HG03175 (cell line): ENCODE measurements at regions not wholly inside any gene's neighbourhood (a gene's known extent, or its start where the extent isn't known, plus 50 kb on each side); places are given as distances from the start of the nearest gene placed in this dataset.

Source experiments
- ATAC-seq: cut with Tn5 transposase; IDR thresholded peaks from one replicate; pipeline ENCODE4 v1.9.1; 2021; ENCODE audit warnings: mild to moderate bottlenecking, moderate library complexity; ENCODE audit not compliant: unreplicated experiment

DNA sequence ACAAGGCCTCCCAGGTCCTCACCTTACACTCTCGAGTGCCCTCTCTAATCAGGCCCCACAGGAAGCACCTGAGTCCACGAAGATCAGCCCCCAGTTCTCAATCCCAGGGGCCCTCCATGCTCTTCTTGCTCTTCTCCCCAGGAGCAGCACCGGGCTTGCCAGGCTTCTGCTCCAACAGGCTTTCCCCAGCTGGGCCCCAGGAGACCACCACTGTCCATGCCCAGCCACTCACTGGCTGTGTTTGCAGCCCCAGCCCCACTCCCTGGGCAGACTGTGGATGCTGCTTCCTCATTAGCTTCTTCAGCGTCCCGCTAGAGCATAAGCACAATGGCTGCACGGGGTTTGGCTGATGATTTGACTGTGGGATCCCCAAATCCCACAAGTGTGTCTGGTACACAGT is 781.9 kb downstream of the GALR1 start:
- ATAC-seq = no peak

DNA sequence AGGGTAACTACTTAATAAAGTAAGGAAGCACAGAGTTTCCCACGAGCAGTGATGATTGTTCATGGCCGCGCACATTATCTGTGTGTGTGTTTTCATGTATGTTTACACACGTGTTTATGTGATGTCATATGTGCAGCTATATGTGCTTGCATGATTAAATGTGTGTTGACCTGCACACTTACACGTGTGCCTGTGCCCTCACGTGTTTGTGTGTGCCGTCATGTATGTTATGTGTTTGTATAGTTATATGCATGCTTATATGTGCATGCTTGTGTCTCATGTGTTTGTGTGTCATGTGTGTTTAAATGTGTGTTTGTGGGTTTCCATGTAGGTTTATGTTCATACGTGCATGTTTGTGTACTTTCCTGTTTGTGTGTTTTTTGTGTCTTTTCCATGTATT is 782.3 kb downstream of the GALR1 start:
- ATAC-seq = no peak

DNA sequence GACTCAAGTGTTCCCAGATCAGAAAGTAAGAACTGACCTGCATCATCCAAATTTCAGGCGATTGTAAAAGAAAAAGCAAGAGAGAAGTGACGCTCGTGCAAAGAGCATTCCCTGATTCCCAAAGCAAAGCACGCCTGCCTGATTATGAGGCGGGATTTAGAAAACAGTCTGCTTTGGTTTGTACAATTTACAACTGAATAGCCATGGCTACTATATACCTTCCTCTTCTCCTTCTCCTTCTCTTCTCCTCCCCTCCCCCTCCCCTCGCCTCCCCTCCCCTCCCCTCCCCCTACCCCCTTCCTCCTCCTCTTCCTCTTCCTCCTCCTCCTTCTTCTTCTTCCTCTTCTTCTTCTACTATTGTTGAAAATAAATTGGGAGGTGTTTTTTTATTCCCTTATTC is 782.9 kb downstream of the GALR1 start:
- no peak for ATAC-seq

DNA sequence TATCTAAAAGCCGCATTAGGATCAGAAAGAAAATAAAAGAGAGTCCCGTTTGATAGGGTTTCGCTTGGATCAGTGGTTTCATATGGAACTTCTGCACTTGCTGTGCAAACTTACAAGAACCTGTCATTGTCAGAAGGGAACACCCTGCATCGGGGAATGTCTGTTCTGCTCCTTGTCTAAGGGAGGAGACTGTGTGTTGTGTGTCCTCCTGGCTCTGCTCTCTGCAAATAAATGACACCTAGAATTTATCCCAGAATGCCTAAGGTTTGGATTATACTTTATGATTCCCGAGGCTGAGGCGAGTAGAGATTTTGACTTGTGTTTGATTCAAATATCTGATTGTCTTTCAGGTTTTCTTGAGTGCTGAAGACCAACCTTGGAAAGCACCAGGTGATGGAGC is 785.1 kb downstream of the GALR1 start:
- ATAC-seq = no peak

DNA sequence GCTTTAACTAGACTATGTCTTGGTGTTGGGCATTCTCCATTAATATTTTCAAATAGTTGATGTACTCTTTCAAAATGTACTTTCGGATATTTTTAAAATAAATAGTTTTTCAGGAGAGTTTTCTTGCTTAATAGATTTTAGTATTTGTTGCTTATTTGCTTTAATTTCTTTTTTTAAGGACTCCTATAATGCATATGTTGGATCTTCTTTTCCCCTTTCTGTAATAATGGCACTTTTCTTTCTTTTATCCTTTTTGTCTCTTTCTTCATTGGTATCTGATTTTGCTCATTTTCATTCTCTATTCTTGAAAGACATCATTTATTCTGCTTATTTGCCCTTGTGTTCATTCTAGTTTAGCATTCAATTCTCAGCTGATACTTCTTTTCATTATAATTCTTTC is 791.6 kb downstream of the GALR1 start:
- ATAC-seq = no peak

DNA sequence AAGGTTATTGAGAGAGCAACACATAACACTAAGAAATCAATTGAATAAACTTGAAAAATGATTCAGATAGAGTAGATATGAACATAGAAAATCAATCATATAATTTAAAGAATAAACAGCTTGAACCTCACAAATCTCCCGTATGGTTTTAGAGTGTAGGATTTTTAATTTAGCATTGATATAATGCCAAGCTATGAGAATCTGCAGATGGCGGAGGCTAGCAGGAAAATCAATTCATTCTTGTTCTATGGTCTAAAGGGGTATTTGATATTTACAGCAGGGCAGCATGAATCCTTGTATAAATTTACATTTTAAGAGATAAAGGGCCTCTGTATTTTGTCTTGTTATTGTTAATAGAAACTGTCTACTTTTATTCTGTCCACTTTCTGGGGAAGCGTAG is 797.0 kb downstream of the GALR1 start:
- no peak for ATAC-seq

DNA sequence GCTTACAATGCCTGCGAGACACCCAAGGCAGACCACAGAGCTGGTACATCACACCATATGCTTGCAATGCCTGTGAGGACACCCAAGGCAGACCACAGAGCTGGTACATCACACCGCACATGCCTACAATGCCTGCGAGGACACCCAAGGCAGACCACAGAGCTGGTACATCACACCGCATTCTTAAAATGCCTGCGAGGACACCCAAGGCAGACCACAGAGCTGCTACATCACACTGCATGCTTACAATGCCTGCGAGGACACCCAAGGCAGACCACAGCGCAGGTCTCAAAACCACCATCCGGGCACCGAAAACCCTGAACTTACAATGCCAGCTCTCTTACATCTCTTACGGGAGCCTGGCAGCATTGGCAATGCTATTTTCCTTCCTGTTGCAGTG is 799.6 kb downstream of the GALR1 start:
- ATAC-seq = no peak

DNA sequence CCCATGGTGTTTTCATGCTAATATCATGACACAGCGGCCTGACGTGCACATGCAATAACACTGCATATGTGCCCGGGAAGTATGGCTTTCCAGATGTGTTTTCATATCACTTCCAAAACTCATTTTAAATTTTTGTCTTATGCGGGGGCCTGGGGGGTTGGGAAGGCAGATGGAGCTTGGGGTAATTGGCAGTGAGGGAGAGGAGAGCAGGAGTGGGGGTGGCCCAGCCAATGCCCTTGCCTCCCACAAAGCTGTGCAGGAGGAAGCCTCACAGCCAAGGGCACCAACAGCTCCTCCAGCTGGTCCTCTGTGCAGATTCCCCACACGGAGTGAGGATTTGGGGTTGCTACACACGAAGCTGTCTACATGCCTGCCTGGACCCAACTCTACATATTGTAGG is 805.2 kb downstream of the GALR1 start:
- ATAC-seq = no peak

DNA sequence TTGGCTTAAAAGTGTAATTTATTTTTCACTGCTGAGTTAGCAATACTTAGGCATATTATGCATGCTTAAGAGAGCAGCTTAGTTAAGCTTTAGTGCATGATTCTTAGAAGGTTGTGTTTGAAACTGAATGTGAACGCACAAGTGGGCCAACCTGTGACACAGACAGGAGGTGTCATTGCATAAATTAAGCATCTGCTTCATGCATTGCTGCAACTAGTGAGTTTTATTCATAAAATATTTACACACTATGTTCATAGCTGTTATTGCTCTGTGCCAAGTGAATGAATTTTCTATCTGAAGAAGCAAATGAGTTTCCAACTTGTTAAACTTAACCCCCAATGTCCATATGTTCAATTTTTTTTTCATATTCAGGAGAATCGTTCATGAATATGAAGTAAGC is 806.4 kb downstream of the GALR1 start:
- no peak for ATAC-seq

DNA sequence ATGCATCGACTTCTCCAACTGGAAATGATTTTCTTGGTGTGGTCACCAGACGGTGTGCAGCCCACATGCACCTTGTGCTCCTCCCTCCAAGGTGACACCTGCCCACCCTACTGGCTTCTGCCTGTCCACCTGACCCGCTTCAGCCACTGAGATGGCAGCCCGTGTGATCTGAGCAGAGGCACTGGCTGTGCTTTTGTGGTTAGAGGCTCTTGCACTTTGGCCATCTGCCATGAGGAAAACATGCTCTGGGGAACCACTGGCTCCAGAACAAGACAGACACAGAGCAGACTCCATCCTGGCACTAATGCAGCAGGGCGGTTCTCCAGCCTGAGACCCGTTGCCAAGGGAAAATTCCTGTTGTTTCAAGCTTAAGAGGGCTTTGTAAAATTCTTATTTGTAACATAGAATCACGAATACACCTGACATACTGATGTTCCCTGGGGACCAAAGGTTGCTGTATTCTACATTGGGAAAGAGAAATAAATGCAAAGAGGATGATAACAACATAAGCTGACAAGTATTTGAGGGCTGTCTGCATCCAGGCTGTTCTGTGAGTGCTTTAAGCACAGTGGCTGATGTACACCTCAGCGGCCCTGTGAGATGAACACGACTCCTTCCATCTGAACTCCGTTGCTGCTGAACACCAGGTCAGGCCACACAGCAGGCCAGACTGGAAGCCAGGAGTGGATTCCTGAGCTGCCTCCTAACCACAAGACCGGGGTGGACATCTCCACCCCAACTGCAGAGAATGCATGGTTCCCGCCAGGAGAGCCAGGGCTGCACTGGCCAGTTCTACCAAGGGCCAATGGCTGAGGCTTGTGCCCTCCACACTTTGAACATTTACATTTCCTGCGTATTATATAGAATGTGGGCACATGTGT is 820.4 kb downstream of the GALR1 start:
- no peak for ATAC-seq

DNA sequence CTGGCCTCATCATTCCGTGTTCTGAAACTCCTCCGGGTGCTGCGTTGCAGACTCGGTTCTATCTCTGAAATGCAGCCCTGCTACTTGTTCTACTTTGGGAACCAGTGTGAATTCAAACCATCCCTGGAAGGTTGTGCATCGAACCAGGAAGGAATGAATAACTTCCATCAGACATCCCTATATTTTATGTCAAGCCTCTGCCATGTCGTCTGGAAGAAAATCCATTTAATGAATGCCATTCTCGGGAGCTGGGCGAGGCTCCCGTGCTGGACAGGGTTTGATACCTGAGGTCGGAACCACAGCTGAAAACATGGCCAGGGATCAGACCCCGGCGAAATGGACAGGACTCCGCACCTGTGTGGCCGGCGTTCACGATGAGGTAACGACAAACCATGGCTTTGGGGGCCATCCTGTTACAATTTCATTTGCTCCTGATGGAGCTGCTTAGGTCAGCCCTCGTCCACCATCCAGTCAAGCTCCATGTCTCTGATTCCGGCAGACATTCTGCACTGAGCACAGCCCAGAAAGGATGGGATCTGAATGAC is 821.6 kb downstream of the GALR1 start:
- no peak for ATAC-seq

DNA sequence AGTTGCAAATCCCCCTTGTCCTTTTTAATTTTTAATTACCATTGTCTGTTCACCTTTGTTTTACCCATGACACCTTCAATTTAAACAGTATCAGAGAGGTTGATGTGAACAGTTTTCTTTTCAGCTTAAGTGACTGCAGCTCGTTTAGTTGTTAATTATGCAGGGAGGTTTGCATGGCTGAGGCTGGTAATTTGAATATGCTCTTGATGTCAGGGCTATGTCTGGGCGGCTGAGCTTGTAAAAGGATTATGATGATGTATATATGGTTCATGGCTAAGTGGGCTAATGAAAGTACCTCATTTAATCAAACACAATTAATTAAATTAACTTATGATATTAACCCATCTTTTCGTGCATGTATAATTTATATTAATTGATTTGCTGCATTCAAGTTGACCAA is 822.1 kb downstream of the GALR1 start:
- ATAC-seq = no peak

DNA sequence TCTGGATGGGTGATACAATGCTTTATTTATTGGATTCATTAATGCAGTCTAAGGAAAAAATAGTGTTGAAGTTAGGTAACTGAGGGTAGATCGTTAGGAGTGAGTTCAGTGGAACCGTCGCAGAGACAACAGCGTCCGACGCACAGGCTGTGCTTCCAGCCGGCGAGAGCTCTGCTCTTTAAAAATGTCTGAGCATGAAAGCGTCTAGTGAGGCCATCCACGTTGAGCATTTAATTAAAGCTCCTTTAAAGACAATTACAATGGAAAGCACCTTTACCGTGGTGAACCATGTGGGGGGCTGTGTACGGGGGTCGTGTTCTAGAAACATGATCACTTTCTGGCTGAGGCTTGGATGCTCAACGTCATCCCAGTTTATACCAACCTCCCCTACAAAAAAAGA is 822.7 kb downstream of the GALR1 start:
- ATAC-seq = no peak

DNA sequence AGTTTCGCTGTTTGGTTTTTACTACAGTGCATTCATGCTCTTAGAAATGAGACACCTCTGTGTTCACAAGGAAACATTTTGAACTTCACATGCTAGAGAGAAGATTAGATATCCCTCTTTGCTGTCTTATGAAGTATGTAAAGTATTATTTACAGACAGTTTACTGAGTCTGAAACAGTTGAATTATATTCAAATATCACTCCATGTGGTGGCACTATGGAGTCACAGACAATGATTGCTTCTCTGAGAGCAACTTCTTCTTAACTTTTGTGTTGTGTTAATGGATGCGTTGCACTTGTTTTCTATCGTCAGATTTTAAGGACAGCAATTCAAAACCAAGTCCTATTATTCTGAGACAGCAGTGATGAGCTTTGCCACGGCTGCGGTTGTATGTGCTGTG is 823.6 kb downstream of the GALR1 start:
- no peak for ATAC-seq

DNA sequence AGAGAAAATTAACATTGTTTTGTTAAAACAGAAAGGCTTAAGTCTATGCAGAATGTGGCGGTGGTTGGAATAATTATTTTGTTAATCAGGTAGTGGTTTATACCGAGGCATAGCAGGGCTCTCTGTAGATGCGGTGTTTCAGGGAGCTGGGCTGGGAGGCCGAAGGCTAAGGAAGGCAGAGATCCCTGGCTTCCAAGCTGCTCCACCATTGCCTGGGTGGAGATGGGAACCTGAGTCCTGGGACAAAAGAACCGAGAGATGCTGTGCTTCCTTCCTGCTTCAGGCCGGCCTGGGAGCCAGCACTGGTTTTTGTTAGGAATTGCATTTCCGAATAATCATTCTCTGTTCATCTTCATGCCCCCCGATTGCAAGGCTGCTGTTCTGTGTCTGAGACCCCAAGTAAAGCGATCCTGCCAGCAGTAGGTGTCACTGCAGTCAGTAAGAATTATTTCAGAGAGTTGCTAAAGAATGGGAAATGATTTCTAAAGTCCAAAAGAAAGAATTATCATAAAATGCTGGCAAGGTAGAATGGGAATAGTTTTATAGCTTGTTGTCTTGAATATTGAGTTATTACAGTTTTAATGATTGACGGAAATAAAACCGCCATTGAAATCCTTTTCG is 824.9 kb downstream of the GALR1 start:
- ATAC-seq = no peak

DNA sequence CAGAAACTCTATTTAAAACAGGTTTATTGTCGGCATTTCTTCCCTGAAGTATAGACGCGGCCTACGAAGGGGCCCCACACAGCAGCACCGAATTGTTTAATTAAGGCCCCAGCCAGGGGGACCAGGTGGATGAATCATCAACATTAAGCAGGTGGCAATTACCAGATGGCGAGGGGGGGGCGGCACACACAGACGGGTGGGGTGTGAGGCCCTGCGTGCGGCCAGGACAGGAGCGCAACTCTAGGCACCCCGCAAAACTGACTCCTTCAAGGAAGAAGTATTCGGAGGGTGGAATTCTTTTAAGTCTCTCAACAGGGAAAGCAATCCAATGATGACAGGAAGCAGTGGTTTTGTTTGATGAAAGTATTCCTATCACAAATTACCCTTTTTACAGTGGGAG is 830.4 kb downstream of the GALR1 start:
- no peak for ATAC-seq

DNA sequence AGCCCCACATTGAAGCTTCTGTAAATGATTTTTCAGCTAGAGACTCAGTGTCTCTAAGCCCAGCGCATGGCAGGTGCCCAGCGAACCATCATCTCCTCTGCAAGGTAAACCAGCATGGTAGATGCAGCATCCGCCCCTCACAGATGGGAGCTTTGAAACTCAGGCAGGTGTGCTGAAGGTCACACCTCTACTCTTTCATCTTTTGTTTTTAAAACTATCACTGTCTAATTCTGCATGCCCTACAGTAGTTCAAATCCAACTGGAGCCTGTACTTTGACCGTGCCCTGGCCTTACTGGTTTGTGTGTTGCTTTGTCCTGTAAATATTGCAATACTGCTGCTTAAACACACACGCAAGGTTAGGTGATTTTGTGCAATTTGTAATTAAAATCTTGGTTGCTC is 831.1 kb downstream of the GALR1 start:
- ATAC-seq = no peak

DNA sequence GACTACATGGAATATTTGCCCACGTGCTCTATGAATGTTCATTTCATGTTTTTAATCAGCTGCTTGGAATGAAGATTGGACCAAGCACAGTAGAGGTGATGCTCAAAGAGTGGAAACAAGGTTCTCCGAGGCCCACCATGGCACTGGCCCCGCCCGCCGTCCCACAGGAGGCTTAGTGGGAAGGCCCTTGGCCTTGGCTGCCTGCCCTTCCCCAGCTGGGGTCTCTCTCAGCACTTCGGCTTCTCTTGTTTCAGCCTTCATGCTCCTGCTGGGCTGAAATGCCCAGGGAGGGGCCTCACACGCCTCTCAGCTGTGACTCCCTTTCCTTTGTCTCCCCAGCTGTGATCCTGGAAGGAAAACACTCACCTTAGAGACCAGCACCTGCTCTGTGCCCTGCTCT is 833.2 kb downstream of the GALR1 start:
- ATAC-seq = no peak

DNA sequence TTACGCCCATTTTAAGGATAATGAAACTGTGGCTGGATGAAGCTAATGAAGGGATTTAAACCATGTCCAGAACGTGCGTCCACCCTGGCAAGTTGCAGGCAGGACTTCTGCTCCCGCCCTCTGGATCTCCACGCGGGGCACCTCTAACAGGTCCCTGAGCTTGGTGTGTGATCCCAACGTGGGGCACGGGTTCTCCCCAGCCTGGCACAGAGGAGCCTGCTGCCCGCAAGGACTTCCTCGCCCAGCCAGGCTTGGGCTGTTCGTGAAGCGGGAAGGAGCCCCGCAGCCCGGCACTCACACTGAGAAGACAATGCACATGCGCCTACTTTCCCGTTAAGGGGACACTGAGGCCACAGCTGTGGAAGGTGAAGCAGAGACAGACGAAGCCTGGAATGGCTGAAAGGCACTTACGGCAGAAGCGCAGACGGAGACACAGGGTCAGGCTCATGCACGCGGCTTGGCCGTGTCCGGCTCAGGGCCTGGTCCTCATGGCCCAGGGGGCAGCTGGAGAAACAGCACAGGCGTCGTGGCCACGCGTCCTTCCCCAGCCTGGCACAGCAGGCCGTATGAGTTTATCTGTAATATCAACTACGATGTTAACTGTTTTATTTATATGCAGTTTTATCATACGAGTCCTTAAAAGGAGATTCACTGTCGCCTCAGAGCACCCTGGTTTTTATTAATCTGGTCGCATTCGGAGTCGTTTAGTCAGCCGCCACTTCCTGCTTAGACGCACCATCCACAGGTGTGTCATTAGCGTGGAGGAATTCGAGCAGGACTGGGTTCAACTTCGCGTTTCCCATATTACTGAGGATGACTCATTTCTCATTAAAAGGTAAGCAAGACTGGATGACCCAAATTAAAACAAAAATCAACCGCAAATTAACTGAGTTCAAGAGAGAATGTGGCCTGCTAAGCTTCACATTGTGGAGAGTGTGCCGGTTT is 835.9 kb downstream of the GALR1 start:
- ATAC-seq = no peak

DNA sequence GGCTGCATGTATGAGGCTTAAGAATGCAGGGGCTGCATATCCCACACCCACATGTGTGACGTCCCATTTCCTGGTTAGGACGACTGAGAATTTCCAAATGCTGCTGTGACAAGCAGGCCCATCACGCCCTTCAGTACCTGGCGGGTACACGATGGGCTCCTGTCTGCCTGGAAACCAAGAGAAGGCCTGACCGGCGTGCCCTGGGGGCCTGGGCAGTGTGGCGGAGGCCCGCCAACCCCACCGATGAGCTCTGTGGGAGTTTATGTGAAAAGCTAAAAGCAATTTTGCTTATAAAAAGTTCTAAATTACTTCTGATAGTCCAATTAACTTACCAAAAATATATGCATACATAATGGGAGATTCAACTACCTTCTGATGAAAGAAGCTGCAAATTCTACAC is 837.3 kb downstream of the GALR1 start:
- no peak for ATAC-seq

DNA sequence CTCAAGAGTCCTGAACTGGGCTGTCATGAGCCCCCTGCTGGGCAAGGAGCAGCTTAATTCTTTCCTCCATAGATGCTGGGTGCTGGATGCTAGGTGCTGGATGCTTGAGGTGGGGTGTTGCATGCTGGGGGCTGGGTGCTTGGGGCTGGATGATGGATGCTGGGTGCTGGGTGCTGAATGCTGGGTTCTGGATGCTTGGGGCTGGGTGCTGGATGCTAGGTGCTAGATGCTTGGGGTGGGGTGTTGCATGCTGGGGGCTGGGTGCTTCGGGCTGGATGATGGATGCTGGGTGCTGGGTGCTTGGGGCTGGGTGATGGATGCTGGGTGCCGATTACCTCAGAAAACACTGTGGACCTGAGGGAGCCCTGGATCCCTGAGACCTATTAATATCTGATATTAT is 837.7 kb downstream of the GALR1 start:
- no peak for ATAC-seq
